ENCODE measurements at regions not wholly inside any gene's neighbourhood (a gene's known extent, or its start where the extent isn't known, plus 50 kb on each side); places are given as distances from the start of the nearest gene placed in this dataset.

- Histone ChIP-seq H3K4me2 (ENCODE audit: low read length) (no peak overlapping the region), H3K27ac (ENCODE audit: low read depth, low read length) (no peak overlapping the region), H3K9me3 (ENCODE audit: control insufficient read depth in 1 of 2, insufficient read depth in 1 of 2, low read depth in 1 of 2, low read length in 2 of 2) (no peaks in the 10 kb centered on the region), H2AFZ (ENCODE audit: low read depth, low read length, poor library complexity, severe bottlenecking) (no peak overlapping the region), H3K4me1 (ENCODE audit: control insufficient read depth in 1 of 2, insufficient read depth in 2 of 2, low read length in 2 of 2) (no peaks in the 10 kb centered on the region), H4K20me1 (ENCODE audit: insufficient read depth) (no peaks in the 10 kb centered on the region), H3K36me3 (ENCODE audit: control insufficient read depth in 1 of 2, insufficient read depth in 2 of 2, low read length in 2 of 2) (no peaks in the 10 kb centered on the region), H3K79me2 (ENCODE audit: insufficient read depth, low read length) (no peaks in the 10 kb centered on the region), H3K9ac (ENCODE audit: low read length) (no peak overlapping the region), H3K4me3 (replicated peaks in 1 of 2; ENCODE audit: low read depth in 1 of 2, low read length in 2 of 2) (no peak overlapping the region), H3K27me3 (ENCODE audit: insufficient read depth, low read length) (no peaks in the 10 kb centered on the region), H3K9me2 (ENCODE audit: insufficient read depth) (no peaks in the 10 kb centered on the region)
- TF ChIP-seq ZNF274 (IDR thresholded peaks at IDR 0.05; ENCODE audit: low read depth, low read length) = no peak
- no peak for TF ChIP-seq SP1 (IDR thresholded peaks at IDR 0.05; ENCODE audit: low read depth)
- TF ChIP-seq CTCF (IDR thresholded peaks at IDR 0.05 in 2 of 3, conservative IDR thresholded peaks at IDR 0.05 in 1 of 3; ENCODE audit: borderline replicate concordance in 1 of 3, insufficient read depth in 1 of 3, low read depth in 2 of 3, low read length in 2 of 3) = no peak
- TF ChIP-seq CBX3 (IDR thresholded peaks at IDR 0.05; ENCODE audit: low read depth) = no peak
- no peak for TF ChIP-seq TCF7L2 (IDR thresholded peaks at IDR 0.05; ENCODE audit: borderline replicate concordance, extremely low read depth, insufficient read depth, insufficient read length)
- TF ChIP-seq SRF (IDR thresholded peaks at IDR 0.05; ENCODE audit: low read depth) = no peak
- no peak for TF ChIP-seq POLR2A (IDR thresholded peaks at IDR 0.05; ENCODE audit: borderline replicate concordance, extremely low read depth, insufficient read depth, insufficient read length)
- DNase-seq (ENCODE audit: low read depth, low spot score) (no peak), ATAC-seq (no peak)
- ChIA-PET CTCF (no interaction called here), POLR2A (no interaction called here), RAD21 (ENCODE audit: low non-redundant PET in 1 of 2, low total read pairs in 2 of 2, uncharacterized antibody in 2 of 2, unreplicated experiment in 2 of 2) (no interaction called here)
- BruUV-seq (replicated peaks) = no TSS peak
- intact Hi-C loops (cut with micrococcal nuclease) = no loop called here
These were observed 627.6 kb downstream of the HTR1B start for GRCh38 chr6:76835695-76836094.

- ATAC-seq (no peak), DNase-seq (ENCODE audit: low read depth, low spot score) (no peak)
- Histone ChIP-seq H3K9ac (ENCODE audit: low read length) (no peak overlapping the region), H3K9me3 (ENCODE audit: control insufficient read depth in 1 of 2, insufficient read depth in 1 of 2, low read depth in 1 of 2, low read length in 2 of 2) (no peaks in the 10 kb centered on the region), H3K4me3 (replicated peaks in 1 of 2; ENCODE audit: low read depth in 1 of 2, low read length in 2 of 2) (no peak overlapping the region), H3K27me3 (ENCODE audit: insufficient read depth, low read length) (no peaks in the 10 kb centered on the region), H2AFZ (ENCODE audit: low read depth, low read length, poor library complexity, severe bottlenecking) (no peak overlapping the region), H4K20me1 (ENCODE audit: insufficient read depth) (no peaks in the 10 kb centered on the region), H3K9me2 (ENCODE audit: insufficient read depth) (no peaks in the 10 kb centered on the region), H3K4me1 (ENCODE audit: control insufficient read depth in 1 of 2, insufficient read depth in 2 of 2, low read length in 2 of 2) (no peaks in the 10 kb centered on the region), H3K36me3 (ENCODE audit: control insufficient read depth in 1 of 2, insufficient read depth in 2 of 2, low read length in 2 of 2) (no peaks in the 10 kb centered on the region), H3K27ac (ENCODE audit: low read depth, low read length) (no peak overlapping the region), H3K4me2 (ENCODE audit: low read length) (no peak overlapping the region), H3K79me2 (ENCODE audit: insufficient read depth, low read length) (no peaks in the 10 kb centered on the region)
- intact Hi-C loops (cut with micrococcal nuclease) = no loop called here
- ChIA-PET CTCF (no interaction called here), RAD21 (ENCODE audit: low non-redundant PET in 1 of 2, low total read pairs in 2 of 2, uncharacterized antibody in 2 of 2, unreplicated experiment in 2 of 2) (no interaction called here), POLR2A (no interaction called here)
- BruUV-seq (replicated peaks) = no TSS peak
- TF ChIP-seq EGR1 (IDR thresholded peaks at IDR 0.05; ENCODE audit: low read depth) = no peak
- no peak for TF ChIP-seq POLR2A (IDR thresholded peaks at IDR 0.05; ENCODE audit: borderline replicate concordance, extremely low read depth, insufficient read depth, insufficient read length)
- TF ChIP-seq SRF (IDR thresholded peaks at IDR 0.05; ENCODE audit: low read depth) = no peak
- no peak for TF ChIP-seq REST (IDR thresholded peaks at IDR 0.05; ENCODE audit: low read depth)
- TF ChIP-seq FOSL1 (IDR thresholded peaks at IDR 0.05; ENCODE audit: low read depth) = no peak
- no peak for TF ChIP-seq TCF7L2 (IDR thresholded peaks at IDR 0.05; ENCODE audit: borderline replicate concordance, extremely low read depth, insufficient read depth, insufficient read length)
- no peak for TF ChIP-seq ZFX (IDR thresholded peaks at IDR 0.05)
- TF ChIP-seq YY1 (IDR thresholded peaks at IDR 0.05; ENCODE audit: extremely low read depth, insufficient replicate concordance, low read depth, low read length) = no peak
- TF ChIP-seq SIN3A (IDR thresholded peaks at IDR 0.05; ENCODE audit: low read depth) = no peak
- TF ChIP-seq SP1 (IDR thresholded peaks at IDR 0.05; ENCODE audit: low read depth) = no peak
- no peak for TF ChIP-seq ELF1 (IDR thresholded peaks at IDR 0.05; ENCODE audit: borderline replicate concordance, low read depth)
- TF ChIP-seq CEBPB (IDR thresholded peaks at IDR 0.05; ENCODE audit: low read depth) = no peak
- TF ChIP-seq ZNF274 (IDR thresholded peaks at IDR 0.05; ENCODE audit: low read depth, low read length) = no peak
These were observed 628.0 kb downstream of the HTR1B start for GRCh38 chr6:76835293-76835692.
